Keratinocyte (primary cell): ENCODE measurements at regions not wholly inside any gene's neighbourhood (a gene's known extent, or its start where the extent isn't known, plus 50 kb on each side); places are given as distances from the start of the nearest gene placed in this dataset.

ENCODE experiments used
- DNase-seq: peaks from one replicate; pipeline ENCODE4 v3.0.0-alpha.2; 2011; ENCODE audit warnings: low read depth, missing footprints, low spot score
- FAIRE-seq: peaks from 2 replicates; lab custom pipeline; 2011; peaks lifted over from hg19 to GRCh38; lab: Jason Lieb, UNC
- H2AFZ ChIP-seq: 2 replicates; pipeline ENCODE4 v1.6.0; 2012; ENCODE audit warnings: low read length, control low read depth, inconsistent platforms; ENCODE audit not compliant: control insufficient read depth
- H3K27ac ChIP-seq: 2 replicates; pipeline ENCODE4 v1.5.1; 2011; ENCODE audit warnings: low read length; ENCODE audit not compliant: control insufficient read depth, insufficient read depth
- H3K27me3 ChIP-seq: 3 replicates; pipeline ENCODE4 v1.6.0; 2011; ENCODE audit warnings: low read length; ENCODE audit not compliant: control insufficient read depth, insufficient read depth; ENCODE audit errors: extremely low read depth
- H3K36me3 ChIP-seq, 2 experiments: 2 replicates in 1 of 2; 3 replicates in 1 of 2; pipeline ENCODE4 v1.5.1; 2011; ENCODE audit warnings: low read length in 2 of 2, mild to moderate bottlenecking in 1 of 2; ENCODE audit not compliant: control insufficient read depth in 2 of 2, insufficient read depth in 2 of 2; ENCODE audit errors: extremely low read depth in 1 of 2
- H3K4me1 ChIP-seq: 3 replicates; pipeline ENCODE4 v1.5.1; 2011; ENCODE audit warnings: low read length; ENCODE audit not compliant: control insufficient read depth, insufficient read depth; ENCODE audit errors: extremely low read depth
- H3K4me2 ChIP-seq: 3 replicates; pipeline ENCODE4 v1.6.0; 2011; ENCODE audit warnings: low read depth, low read length; ENCODE audit not compliant: control insufficient read depth, insufficient read depth; ENCODE audit errors: extremely low read depth
- H3K4me3 ChIP-seq, 3 experiments: fragments of 200-600 bp in 1 of 3; sonication (generic) in 1 of 3; 2 replicates in 2 of 3; 3 replicates in 1 of 3; pipeline ENCODE4 v1.5.1; 2011 to 2016; ENCODE audit warnings: low read length in 3 of 3, mild to moderate bottlenecking in 3 of 3, control low read depth in 2 of 3, inconsistent platforms in 1 of 3, low read depth in 1 of 3, mixed read lengths in 1 of 3, mixed run types in 1 of 3, moderate library complexity in 1 of 3; ENCODE audit not compliant: control insufficient read depth in 2 of 3, insufficient read depth in 2 of 3; ENCODE audit errors: extremely low read depth in 1 of 3
- H3K79me2 ChIP-seq: 2 replicates; pipeline ENCODE4 v1.6.0; 2012; ENCODE audit warnings: low read length; ENCODE audit not compliant: control insufficient read depth, insufficient read depth
- H3K9ac ChIP-seq: 3 replicates; pipeline ENCODE4 v1.6.0; 2011; ENCODE audit warnings: low read length; ENCODE audit not compliant: control insufficient read depth, insufficient read depth; ENCODE audit errors: extremely low read depth
- H3K9me1 ChIP-seq: 3 replicates; pipeline ENCODE4 v1.6.0; 2011; ENCODE audit warnings: low read length; ENCODE audit not compliant: control insufficient read depth, insufficient read depth; ENCODE audit errors: extremely low read depth
- H3K9me3 ChIP-seq: 2 replicates; pipeline ENCODE4 v1.5.1; 2012; ENCODE audit warnings: low read depth, low read length; ENCODE audit not compliant: control insufficient read depth
- H4K20me1 ChIP-seq: 3 replicates; pipeline ENCODE4 v1.6.0; 2011; ENCODE audit warnings: low read length; ENCODE audit not compliant: control insufficient read depth, insufficient read depth; ENCODE audit errors: extremely low read depth
- EZH2 ChIP-seq: IDR thresholded peaks from one replicate; pipeline ENCODE4 v1.6.1; 2012; ENCODE audit warnings: inconsistent platforms, mild to moderate bottlenecking, low read length, moderate library complexity
- dilution Hi-C: fragments of 300-500 bp; cut with MboI; formaldehyde crosslinking; loops from one replicate; pipeline ENCODE4 v1.7.0; 2020; ENCODE audit warnings: low sequenced_read_pairs; ENCODE audit not compliant: extremely low pct_ligation_motif_present
- TF ChIP-seq, protein P1 (sequence below), 3 experiments: IDR thresholded peaks in 1 of 3; conservative IDR thresholded peaks in 1 of 3; optimal IDR thresholded peaks in 1 of 3; 2 replicates in 2 of 3; 3 replicates in 1 of 3; pipeline versions ENCODE3 to v1.5.1; 2011; ENCODE audit warnings: low read length in 3 of 3, mild to moderate bottlenecking in 3 of 3, moderate library complexity in 2 of 3, control low read depth in 1 of 3, inconsistent platforms in 1 of 3; ENCODE audit not compliant: insufficient read depth in 2 of 3; ENCODE audit errors: extremely low read depth in 1 of 3

DNA sequence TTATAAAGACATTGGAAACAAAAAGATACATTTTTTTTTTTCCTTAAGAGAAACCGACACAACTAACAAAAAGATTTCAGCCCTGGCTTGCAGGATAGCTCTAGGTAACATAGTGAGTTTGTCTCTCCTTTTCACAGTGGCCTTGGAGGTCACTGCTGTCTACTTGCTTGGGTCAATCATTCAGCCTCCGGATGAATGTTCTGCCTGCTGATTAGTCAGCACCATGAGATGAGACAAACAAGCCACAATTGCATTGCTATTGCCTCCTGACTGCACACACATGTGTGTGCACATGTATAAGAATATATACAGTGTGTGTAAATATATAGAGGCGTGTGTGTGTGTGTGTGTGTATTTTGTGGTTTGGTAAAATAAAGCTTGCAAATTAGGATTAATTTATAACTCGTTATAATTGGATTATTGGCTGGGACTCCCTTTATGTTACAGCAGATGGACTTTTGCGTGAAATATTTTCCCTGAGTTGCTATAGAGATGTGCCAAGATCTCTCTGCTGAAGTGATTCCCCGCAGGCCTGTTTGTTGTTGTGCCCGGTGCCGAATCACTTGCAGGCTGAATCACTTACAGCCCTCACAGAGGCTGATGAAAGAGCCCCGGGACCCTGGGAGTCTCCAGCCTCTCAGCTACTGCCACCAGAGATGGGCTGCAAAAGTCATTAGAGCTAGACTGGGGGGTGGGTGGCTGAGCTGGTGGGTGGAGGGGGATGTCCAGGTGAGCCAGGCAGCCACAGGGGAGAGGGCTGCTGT lies 161.2 kb downstream of the FGF18 start:
- TF ChIP-seq, protein P1, sequence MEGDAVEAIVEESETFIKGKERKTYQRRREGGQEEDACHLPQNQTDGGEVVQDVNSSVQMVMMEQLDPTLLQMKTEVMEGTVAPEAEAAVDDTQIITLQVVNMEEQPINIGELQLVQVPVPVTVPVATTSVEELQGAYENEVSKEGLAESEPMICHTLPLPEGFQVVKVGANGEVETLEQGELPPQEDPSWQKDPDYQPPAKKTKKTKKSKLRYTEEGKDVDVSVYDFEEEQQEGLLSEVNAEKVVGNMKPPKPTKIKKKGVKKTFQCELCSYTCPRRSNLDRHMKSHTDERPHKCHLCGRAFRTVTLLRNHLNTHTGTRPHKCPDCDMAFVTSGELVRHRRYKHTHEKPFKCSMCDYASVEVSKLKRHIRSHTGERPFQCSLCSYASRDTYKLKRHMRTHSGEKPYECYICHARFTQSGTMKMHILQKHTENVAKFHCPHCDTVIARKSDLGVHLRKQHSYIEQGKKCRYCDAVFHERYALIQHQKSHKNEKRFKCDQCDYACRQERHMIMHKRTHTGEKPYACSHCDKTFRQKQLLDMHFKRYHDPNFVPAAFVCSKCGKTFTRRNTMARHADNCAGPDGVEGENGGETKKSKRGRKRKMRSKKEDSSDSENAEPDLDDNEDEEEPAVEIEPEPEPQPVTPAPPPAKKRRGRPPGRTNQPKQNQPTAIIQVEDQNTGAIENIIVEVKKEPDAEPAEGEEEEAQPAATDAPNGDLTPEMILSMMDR (optimal IDR thresholded peaks at IDR 0.05 in 1 of 3, IDR thresholded peaks at IDR 0.05 in 1 of 3, conservative IDR thresholded peaks at IDR 0.05 in 1 of 3; ENCODE audit: extremely low read depth in 1 of 3, insufficient read depth in 2 of 3, low read length in 3 of 3), result no peak
- no peak for TF ChIP-seq EZH2
- Histone ChIP-seq H3K27ac (no peak overlapping the region), H3K9me3 (no peaks in the 10 kb centered on the region), H3K4me2 (no peak overlapping the region), H3K9me1 (no peaks in the 10 kb centered on the region), H2AFZ (no peak overlapping the region), H4K20me1 (no peaks in the 10 kb centered on the region), H3K27me3 (peaks cover 36% of the 10 kb centered on the region), H3K9ac (no peak overlapping the region), H3K79me2 (no peaks in the 10 kb centered on the region), H3K4me3 (no peak overlapping the region), H3K4me1 (no peaks in the 10 kb centered on the region), H3K36me3 (no peaks in the 10 kb centered on the region)
- DNase-seq (no peak), FAIRE-seq (no peak)
- dilution Hi-C loops, result no loop called here

DNA sequence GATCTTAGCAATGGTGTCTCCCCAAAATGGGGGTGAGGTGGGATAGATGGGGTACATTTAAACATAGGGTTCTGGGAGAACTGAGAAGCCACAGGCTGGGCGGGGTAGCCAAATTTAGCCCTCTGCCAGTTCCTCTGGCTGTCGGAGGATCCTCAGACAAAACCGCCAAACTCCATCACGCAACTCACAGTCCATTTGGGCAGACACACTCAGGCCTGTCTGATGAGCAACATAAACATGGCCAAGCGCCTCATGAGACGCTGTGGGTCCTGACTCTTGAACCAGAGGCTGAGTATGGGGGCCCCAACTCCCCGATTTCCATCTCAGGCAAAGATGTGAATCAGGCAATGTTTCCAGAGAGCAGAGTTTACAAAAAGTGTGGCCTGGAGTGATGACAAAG lies 162.3 kb downstream of the FGF18 start:
- dilution Hi-C loops, result no loop called here
- Histone ChIP-seq H3K4me2 (no peak overlapping the region), H3K9ac (no peak overlapping the region), H2AFZ (no peak overlapping the region), H3K79me2 (no peaks in the 10 kb centered on the region), H3K36me3 (no peaks in the 10 kb centered on the region), H4K20me1 (no peaks in the 10 kb centered on the region), H3K9me1 (no peaks in the 10 kb centered on the region), H3K4me1 (no peaks in the 10 kb centered on the region), H3K27me3 (peaks cover 39% of the 10 kb centered on the region), H3K9me3 (no peaks in the 10 kb centered on the region), H3K4me3 (no peak overlapping the region), H3K27ac (no peak overlapping the region)
- no peak for DNase-seq
- no peak for FAIRE-seq
- TF ChIP-seq, protein P1 (optimal IDR thresholded peaks at IDR 0.05 in 1 of 3, IDR thresholded peaks at IDR 0.05 in 1 of 3, conservative IDR thresholded peaks at IDR 0.05 in 1 of 3; ENCODE audit: extremely low read depth in 1 of 3, insufficient read depth in 2 of 3, low read length in 3 of 3), result no peak
- TF ChIP-seq EZH2, result no peak
